HG03108 (cell line): ENCODE measurements at regions not wholly inside any gene's neighbourhood (a gene's known extent, or its start where the extent isn't known, plus 50 kb on each side); places are given as distances from the start of the nearest gene placed in this dataset.
"Not testable (repeated sequence)": the region's sequence is repeated elsewhere in the genome, so short reads cannot be mapped to it uniquely, and the experiment has no call there.

Experiments
- ATAC-seq: cut with Tn5 transposase; IDR thresholded peaks from one replicate; pipeline ENCODE4 v1.9.1; 2021; ENCODE audit warnings: moderate library complexity; ENCODE audit not compliant: unreplicated experiment

DNA sequence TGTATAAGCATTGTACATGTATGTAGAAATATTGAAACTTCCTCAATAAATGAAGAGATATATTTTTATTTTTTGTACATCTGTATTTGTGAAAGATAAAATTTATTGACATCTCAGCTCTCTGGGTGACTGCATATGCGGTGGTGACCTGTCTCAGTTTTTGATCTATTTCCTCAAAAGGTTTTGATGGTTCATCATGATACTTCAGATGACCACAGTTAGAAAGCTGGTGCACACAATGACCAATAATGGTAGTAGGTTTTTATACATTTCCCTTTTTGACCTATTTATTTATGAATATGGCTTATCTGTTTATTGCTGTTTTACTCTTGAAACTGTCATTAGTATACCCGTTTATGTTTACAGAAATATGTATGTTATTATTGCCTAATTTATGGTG lies 549.6 kb upstream of the CHD1 start:
- not testable (repeated sequence) for ATAC-seq

DNA sequence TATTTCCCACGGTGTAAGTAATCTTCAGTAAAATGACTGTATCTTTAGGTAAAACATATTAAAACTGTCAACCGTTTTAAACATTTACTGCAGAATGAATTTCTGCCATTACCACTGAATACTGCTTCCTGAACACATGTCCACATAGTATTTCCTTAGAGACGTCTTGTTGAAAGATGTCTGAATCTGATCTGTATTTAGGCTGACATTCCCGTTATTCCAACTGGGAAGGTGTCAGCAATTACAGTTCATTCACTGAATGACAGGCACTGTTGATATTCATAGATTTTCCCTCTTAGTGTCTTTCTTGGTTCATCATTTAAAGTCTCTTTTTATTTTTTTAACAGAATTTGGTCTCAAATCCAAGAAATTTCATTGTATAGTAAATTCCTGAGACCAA lies 544.5 kb upstream of the CHD1 start:
- not testable (repeated sequence) for ATAC-seq

DNA sequence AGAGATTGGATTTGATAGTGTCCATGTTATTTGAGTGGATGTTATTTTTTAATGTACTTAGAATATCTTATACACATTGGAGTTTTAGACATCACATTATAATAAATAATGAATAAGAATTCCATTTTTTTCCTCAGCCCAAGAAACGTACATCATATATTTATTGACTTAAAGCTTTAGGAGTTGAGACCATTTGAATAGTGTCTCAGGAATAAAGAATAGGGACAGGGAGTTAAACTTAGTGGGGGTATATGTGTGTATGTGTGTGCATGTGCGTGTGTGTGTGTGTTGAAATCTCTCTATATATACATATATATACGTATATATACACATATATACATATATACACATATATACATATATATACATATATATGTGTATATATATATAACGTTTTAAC lies 542.9 kb upstream of the CHD1 start:
- not testable (repeated sequence) for ATAC-seq

DNA sequence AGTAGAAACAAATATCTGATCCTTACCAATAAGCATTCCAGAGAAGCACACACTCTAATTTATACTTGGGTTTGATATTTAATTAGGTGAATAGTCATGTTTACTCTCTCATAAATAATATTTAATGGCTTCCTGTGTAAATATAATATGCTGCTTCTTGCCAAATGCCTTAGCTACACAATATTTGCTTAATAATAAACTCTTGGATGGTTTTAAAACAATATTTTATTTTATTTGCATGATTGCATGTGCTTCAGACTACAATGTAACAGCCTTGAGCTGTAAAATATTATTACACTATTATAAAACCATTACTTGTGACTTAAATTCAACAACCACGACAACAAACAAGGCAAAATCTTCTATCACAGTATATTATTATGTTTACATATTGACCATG lies 542.4 kb upstream of the CHD1 start:
- ATAC-seq = not testable (repeated sequence)

DNA sequence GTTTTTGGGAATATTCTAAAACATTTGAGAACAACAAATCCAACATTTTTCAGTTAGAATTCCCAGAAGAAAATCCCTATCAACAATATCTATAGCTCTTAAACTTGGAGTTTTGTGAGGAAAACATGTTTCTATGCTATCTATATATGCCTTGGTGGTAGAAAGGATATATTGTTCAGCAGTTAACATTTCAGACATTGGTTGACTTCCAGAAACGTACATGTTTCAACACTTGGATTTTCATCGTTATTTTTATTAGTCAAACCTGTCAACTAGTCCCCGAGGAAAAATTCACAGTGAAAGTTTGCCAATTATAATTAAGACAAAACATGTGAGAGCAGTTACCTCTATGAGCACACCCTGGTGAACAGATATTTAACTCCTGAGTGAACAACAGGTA lies 541.8 kb upstream of the CHD1 start:
- not testable (repeated sequence) for ATAC-seq

DNA sequence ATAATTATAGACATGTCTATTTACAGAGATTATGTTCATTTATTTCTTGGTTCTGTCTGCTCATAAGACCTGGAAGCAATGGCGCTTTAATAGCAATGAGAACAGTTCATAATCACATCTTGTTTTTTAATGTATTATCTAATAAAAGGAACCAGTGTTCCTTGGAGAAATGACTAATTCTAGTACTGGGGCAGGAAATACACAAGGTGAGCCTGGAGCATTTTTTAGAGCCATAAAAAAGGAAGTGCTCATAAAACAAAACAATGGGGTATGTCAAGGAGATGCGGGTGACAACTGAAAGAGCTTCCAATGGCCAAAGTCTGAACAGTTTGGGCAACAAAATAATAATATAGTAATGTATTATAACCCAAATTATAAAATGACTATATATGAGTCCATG lies 531.9 kb upstream of the CHD1 start:
- ATAC-seq = no peak

DNA sequence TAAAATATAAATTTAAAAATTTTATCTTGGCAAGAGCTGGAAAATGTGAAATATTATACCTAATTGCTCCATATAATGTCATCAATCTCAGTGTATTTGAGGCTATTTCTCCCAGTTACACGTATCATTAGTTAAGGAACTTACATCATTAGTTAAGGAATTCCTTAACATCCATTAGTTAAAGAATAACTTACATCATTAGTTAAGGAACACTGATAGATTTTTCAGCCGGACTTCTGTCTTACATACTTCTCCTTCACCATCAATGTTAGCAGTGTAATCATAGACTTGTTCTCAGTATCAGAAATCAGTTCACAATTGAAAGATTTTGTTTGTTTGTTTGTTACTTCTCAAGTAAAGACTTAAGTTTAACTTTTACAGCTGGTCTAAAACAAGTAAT lies 524.4 kb upstream of the CHD1 start:
- no peak for ATAC-seq

DNA sequence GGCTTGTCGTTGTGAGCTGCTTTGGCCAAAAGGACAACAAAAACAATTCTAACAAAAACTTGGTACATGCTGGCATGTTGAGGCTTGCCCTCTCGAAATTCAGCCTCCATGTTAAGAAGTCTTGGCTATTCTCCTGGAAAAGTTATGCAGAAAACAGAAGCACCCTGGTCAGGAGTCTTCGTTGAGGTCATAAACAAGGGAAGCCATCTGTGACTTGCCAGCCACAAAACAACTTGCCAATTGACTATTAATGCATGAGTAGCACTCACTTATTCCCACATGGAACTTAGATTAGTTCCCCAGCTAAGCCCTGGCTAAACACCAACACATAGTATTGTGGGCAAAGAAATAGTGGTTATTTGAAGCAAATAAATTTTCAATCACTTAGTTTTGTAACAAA lies 521.0 kb upstream of the CHD1 start:
- ATAC-seq = no peak

DNA sequence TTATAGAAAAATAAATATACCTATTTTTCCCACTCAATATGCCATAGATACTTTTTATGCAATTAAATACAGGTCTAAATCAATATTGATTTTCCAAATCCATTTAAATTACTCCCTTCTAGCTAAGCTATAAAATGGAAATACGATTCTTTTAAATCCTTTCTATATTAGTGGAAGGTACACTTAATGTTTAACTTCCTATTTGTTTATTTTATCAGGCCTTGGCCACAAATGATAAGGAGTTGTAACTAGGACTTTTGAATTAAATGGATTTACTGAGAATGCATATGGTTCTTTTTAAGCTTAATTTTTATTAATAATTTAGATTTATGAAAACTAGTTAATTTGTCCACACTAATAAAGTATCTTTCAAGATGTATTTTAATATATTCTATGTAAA lies 517.0 kb upstream of the CHD1 start:
- ATAC-seq = no peak

DNA sequence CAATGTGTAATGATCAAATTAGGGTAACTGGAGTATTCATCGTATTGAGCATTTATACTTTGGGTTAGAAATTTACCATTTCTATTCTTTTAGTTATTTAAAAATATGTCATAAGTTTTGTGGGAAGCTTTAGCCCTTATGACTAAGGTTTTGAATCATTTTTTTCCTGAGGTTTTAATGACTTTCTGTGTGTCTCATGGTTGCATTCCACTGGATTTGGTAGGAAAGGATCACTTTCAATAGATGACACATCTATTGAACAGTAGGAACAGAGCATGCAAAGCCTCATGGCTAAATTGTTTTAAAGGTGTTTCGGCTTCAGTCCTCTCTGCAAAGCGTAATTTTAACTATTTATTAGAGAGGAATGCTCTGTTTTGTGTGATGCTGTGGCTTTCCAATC lies 512.4 kb upstream of the CHD1 start:
- no peak for ATAC-seq

DNA sequence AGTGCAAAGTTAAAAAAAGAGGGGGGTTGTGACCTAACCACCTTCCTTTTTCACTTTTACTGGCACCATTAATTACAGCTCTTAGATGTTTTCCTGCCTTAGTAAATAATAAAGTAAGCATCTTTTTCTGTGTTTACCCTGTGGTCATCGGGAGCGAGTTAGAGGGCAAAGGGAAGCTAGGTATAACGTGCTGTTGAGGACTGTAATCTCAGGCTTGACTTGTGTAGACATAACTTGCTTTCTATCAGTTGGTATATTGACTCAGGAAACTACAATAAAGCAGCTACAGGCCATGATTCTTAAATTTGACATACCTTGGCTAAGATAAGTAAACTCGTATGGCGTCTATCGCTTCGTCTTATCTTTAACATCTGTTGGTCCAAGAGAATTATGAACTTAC lies 509.8 kb upstream of the CHD1 start:
- no peak for ATAC-seq

DNA sequence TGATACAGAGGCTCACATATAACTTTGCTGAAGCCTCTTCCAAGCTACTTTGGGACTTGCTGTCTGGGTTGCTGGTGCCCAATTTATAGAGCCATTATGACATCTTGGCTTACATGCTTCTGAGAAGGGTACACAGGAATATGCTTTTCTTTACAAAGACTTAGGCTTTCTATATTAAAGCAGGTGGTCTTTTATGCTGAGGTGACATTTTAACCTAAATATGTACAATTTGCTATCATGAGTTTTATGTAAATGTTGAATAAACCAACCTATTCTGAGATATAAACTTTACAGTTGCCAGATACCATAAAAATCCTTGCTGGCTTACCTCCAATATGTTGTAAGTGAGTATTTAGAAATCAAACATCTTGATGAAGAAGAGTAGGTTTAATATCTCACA lies 509.2 kb upstream of the CHD1 start:
- no peak for ATAC-seq

DNA sequence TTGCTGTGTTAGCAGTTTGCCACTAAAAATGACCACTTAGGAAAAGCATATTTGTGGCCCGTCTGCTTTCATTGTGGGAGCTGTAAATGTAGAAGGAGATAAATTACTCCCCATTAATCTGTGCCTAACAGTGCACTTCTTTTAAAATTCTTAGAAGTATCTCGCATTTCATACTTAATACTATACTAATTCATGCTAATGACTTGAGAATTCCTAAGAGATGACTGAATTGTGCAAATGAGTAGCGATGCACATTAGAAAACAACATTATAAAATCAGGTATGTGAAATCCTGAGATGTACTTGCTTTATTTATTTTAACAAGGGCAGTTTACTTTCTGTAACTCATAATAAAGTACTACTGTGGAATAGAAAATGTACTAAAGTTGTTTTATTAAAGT lies 494.6 kb upstream of the CHD1 start:
- ATAC-seq = not testable (repeated sequence)

DNA sequence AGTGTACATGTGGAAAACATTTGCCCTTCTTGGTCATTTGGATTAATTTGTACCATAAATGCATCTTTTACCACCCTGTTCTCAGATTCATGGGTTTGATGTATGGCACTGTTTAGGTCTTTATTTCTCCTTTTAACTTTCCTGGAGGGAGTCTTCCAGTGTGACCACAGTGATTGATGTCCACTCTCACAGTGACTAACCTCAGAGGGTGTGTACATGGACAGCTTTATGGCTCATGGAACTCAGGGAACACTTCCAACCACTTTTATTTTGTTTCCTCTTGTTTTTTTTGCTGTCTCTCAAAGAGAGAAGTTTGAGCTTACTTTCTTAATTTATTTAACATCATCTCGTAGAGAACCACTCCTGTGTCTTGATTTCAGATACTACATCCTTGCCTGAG lies 489.8 kb upstream of the CHD1 start:
- not testable (repeated sequence) for ATAC-seq

DNA sequence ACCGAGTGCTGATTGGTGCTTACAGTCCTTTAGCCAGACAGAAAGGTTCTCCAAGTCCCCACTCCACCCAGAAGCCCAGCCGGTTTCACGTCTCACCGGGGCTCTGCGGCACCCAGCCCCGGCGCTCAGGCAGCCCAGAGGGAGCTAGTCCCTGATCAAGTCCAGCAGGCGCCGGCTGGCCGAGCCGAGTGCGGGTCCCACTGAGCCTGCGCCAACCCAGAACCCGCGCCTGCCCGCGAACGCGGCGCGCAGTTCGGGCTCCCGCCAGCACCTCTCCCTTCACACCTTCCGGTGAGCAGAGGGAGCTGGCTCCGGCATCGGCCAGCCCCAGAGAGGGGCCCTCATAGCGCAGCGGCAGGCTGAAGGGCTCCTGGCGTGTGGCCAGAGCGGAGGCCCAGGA lies 481.6 kb upstream of the CHD1 start:
- not testable (repeated sequence) for ATAC-seq

DNA sequence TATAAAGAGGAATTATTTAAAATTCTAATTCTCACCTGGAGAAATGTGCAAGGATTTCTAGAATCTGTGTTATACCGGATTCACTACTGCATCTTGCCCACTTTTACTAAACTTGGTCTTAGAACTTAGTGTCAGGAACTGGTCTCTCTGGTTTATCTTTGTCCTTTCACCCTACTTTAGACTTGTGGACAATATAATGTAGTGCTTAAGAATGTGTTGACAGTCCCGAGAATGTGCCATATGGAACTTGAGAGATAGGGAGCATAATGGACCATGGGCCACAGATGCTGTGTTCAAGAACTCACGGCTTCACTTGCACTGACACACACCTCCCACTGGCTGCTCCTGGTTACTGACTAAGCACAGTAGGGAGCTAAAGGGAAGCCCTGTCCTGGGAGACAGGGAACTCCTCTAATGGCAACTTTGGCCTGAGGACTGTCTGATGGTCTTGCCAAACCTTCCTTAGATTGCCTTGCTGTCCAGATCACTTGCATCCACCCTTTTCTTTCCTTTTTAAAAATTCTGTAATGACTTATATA lies 476.0 kb upstream of the CHD1 start:
- ATAC-seq = not testable (repeated sequence)

DNA sequence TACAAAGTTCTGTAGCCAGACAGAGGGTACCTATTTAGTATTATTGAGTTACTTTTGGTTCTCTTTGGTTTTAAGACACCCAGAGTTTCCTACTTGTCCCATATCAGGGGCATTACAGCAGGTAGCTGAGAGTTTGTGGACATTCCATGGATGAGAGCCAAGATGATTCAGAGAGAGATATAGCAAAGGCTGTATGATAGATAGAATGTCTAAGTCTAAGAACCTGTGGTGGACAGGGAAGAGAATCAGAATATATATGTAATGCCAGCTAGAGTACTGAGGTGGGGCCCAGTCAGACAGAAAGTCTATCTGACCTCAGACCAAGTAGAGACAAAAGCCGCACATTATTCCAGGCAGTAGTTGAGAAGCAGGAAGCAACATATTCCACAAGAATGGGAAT lies 471.8 kb upstream of the CHD1 start:
- not testable (repeated sequence) for ATAC-seq

DNA sequence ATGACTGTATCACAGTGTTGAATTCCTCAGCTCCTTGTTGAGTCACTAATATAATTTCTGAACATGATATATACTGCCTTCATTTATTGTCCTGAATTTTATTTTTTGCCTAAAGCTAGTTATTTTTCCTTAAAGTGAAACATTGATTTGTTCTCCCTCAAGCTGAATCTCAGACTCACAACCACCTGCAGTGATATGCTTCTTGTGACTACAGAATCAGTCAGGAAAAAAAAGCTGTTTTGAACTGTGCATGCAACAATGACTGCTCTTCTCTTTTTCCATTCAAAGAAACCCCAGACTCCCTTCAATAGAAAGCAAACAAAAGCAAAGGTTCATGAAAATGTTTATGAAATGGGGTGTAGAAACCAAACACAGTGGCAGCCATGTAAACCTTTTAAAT lies 470.2 kb upstream of the CHD1 start:
- ATAC-seq = no peak

DNA sequence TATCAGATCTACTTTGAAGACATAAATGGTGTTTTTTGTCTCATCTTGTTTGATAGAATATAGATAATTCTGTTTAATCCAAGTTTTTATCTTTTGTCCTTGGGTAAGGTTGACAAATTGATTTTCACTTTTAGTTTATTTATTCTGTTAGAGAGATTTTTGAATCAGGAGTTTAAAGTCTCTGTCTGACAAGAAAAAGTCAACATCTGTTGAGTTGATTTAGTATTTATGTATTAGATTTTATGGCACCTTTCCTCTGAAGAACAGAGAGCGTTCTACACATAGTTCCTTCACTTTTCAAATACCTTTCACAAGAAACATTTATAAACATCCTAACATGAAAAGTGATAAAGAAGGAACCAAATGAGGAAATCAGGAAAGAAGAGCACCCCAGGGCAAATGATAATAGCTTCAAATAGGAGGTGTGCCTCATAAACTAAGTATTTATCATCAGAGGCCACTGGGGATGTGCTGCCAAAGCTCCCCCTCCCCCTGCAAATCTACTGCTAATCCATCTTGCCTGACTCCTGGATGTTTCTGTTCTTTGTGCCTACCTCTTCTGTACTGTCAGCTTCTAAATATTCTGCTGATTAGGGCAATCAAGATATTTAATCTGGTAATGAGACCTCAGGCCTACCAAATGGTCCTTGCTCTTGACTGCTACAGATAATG lies 457.7 kb upstream of the CHD1 start:
- ATAC-seq = no peak

DNA sequence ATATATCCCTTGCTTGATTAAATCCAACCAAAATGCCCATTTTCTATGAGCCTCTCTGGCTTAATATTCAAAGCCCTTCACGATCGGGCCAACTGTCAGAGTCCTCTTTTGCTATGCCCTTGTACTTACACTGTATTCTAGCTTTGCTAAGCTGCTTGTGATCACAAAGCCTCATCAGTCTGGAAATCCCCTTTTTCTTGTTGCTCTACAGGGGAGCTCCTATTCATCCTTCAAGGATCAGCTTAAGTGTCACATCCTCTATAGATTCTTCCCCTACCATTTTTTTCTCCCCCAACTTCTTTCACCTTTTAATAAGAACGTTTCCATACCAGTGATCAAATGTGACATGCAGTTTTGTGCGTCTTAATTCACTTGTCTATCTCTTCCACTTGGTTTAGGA lies 450.4 kb upstream of the CHD1 start:
- ATAC-seq = no peak

DNA sequence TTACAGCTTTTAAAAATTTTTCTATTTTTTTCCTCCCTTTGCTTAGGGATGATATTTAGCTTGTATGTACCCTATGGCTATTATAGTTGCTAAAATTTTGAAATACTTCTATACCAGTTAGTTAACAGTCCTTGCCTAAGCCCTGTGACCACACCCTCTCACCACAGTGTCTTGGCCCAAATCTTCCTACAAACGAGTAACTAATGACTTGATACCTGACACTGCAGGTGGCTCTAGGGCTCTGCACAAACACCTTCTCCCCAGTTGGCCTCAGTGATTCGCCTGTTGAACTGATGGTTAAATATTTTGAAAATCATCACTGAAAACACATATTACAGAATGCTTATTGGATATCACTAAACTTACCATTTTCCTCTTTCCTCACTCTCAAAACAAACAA lies 449.6 kb upstream of the CHD1 start:
- ATAC-seq = no peak

DNA sequence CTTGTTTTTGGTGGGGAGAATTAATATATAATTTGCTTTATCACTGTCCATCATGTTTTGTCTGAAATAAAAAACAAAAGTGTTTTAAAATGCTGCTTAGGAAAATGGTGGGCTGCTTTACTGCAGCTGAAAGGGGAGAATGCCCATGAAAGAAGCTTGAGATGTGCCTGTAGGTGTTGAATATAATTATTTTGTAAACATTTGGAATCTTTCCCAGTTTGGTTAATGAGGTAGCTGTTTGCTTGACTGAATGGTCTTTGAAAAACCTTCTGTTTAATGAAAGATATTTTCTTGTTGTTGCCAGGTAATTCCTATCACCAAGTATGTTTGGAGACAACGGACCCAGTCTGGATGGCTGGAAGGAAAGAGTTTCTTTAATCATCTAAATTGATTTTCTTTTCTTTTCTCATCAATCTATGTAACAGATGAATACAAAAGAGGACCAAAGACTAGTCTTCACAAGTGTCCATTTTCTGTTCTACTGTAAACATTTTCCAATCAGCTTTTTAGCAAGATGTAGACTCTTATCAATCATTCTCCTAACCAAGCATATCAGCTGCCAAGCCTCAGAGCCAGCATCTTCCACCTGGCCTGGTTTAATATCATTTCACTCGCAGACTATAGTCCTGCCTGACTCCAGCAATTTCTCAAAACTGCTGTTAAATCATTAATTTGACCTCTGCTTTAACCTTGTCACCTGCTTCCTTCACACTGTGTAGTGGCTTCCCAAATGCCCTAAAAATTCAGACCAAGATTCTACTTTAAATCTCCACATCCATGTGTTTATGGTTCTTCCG lies 441.2 kb upstream of the CHD1 start:
- ATAC-seq = no peak
